ENCODE measurements at regions not wholly inside any gene's neighbourhood (a gene's known extent, or its start where the extent isn't known, plus 50 kb on each side); places are given as distances from the start of the nearest gene placed in this dataset.
A peak's percentile ranks its signal among the peaks of the same experiment; 100 is the strongest.

- no peaks in the 10 kb centered on the region for H3K27me3 Mint-ChIP-seq
- H3K4me3 Mint-ChIP-seq (ENCODE audit: low read depth) = no peak overlapping the region
- no peak for TF ChIP-seq CTCF (IDR thresholded peaks at IDR 0.05; ENCODE audit: unreplicated experiment)
- no peaks in the 10 kb centered on the region for H3K9me3 Mint-ChIP-seq (ENCODE audit: low read depth)
- DNase-seq (ENCODE audit: low spot score, unreplicated experiment) = no peak
- H3K27ac Mint-ChIP-seq = peak overlapping the region; percentile 84
- peaks cover 12% of the 10 kb centered on the region for H3K4me1 Mint-ChIP-seq (ENCODE audit: low read depth)
- no peaks in the 10 kb centered on the region for H3K36me3 Mint-ChIP-seq (ENCODE audit: insufficient read depth)
Measured at GRCh38 chr20:11982289-11982954, 64.7 kb downstream of the BTBD3 start.

GRCh38 chr20:11982955-11983470 is 65.3 kb downstream of the BTBD3 start:
- Mint-ChIP-seq H3K4me1 (ENCODE audit: low read depth) (peaks cover 18% of the 10 kb centered on the region), H3K27ac (peak overlapping the region; percentile 84), H3K36me3 (ENCODE audit: insufficient read depth) (no peaks in the 10 kb centered on the region), H3K9me3 (ENCODE audit: low read depth) (no peaks in the 10 kb centered on the region), H3K27me3 (no peaks in the 10 kb centered on the region), H3K4me3 (ENCODE audit: low read depth) (no peak overlapping the region)
- no peak for TF ChIP-seq CTCF (IDR thresholded peaks at IDR 0.05; ENCODE audit: unreplicated experiment)
- DNase-seq (ENCODE audit: low spot score, unreplicated experiment) = no peak

DNA sequence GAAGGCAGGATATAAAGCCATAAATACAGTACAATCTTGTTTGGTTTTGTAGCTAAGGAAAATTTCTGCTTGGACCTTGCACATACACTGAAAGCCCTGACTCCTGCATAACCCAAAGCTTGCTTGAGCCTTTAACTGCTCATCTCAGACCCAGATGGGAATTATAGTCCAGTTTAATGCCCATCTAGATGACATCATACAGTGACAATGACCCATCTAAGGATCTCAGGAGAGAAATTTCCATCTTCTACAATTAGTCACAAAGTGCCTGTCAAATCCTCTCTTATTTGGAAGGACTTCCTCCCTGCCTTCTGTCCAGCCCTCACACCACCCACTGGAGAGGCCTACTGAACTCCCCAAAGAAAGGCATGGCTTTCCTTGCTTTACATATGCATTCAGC is 69.3 kb downstream of the BTBD3 start:
- Mint-ChIP-seq H3K27ac (no peak overlapping the region), H3K36me3 (ENCODE audit: insufficient read depth) (no peaks in the 10 kb centered on the region), H3K27me3 (no peaks in the 10 kb centered on the region), H3K4me1 (ENCODE audit: low read depth) (peaks cover 28% of the 10 kb centered on the region), H3K9me3 (ENCODE audit: low read depth) (peaks cover 1% of the 10 kb centered on the region), H3K4me3 (ENCODE audit: low read depth) (no peak overlapping the region)
- no peak for DNase-seq (ENCODE audit: low spot score, unreplicated experiment)
- TF ChIP-seq CTCF (IDR thresholded peaks at IDR 0.05; ENCODE audit: unreplicated experiment) = no peak

DNA sequence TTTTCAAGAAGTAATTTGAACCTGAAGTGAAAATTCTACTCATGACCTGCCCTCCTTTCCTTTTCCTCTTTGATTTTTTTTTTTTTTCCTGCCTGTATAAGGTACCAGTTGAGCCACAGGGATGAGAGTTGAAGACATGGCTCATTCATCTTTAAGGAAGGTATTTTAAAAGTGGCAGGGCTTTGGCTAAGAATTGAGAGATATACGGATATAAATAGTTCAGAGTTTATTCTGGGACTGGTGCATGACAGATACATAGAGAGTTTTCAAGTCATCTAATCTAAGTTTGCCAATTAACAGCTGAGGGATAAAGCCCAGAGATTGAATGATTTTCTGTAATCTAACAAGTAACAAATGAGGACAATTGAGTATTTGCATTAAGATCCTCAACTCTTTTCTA is 69.8 kb downstream of the BTBD3 start:
- no peak for DNase-seq (ENCODE audit: low spot score, unreplicated experiment)
- H3K4me1 Mint-ChIP-seq (ENCODE audit: low read depth) = peaks cover 22% of the 10 kb centered on the region
- H3K36me3 Mint-ChIP-seq (ENCODE audit: insufficient read depth) = no peaks in the 10 kb centered on the region
- no peak for TF ChIP-seq CTCF (IDR thresholded peaks at IDR 0.05; ENCODE audit: unreplicated experiment)
- peaks cover 6% of the 10 kb centered on the region for H3K9me3 Mint-ChIP-seq (ENCODE audit: low read depth)
- H3K4me3 Mint-ChIP-seq (ENCODE audit: low read depth) = no peak overlapping the region
- H3K27me3 Mint-ChIP-seq = no peaks in the 10 kb centered on the region
- no peak overlapping the region for H3K27ac Mint-ChIP-seq

DNA sequence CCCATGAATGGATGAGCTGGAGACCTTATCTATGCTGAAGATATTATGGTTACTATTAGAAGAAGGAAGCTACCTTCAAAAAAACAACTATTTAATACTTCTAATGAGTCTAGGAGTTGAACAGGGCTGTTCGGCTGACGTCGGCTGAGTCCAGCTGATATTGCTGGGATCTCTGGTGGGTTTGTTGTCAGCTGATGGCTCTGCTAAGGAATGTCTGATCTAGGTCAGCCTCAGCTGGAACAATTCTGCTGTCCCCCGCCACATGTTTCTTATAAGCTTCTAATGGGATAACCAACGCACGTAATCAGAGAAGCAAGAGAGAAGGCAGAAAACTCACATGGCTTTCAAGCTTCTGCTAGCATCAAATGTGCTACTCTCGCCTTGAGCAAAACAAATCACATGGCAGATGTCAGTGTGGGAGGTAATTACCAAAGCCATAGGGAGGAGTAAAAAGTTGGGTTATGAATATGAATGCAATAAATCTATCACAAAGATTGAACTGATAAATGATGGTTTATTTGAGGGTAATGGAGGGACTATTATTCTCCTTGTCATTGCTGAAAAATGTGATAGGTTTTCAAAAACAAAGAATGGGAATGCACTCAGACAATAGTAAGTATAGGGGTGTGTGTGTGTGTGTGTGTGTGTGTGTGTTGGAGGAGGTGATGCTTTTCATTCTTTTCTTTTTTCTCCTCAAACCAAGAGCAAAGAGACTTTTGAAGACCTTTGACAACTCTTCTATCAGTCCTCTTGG is 71.5 kb downstream of the BTBD3 start:
- Mint-ChIP-seq H3K27me3 (no peaks in the 10 kb centered on the region), H3K36me3 (ENCODE audit: insufficient read depth) (no peaks in the 10 kb centered on the region), H3K9me3 (ENCODE audit: low read depth) (peaks cover 6% of the 10 kb centered on the region), H3K27ac (peak overlapping the region; percentile 42), H3K4me3 (ENCODE audit: low read depth) (no peak overlapping the region), H3K4me1 (ENCODE audit: low read depth) (peaks cover 19% of the 10 kb centered on the region)
- no peak for TF ChIP-seq CTCF (IDR thresholded peaks at IDR 0.05; ENCODE audit: unreplicated experiment)
- no peak for DNase-seq (ENCODE audit: low spot score, unreplicated experiment)

Data from progenitor cell of endocrine pancreas (in vitro differentiated cells).